Fibroblast of mammary gland (primary cell): ENCODE measurements at regions not wholly inside any gene's neighbourhood (a gene's known extent, or its start where the extent isn't known, plus 50 kb on each side); places are given as distances from the start of the nearest gene placed in this dataset.

Experiments
- DNase-seq: peaks from one replicate; pipeline ENCODE4 v3.0.0-alpha.2; 2010; ENCODE audit warnings: low read depth
- H3K4me3 ChIP-seq: 2 replicates; pipeline ENCODE4 v1.5.1; 2011; ENCODE audit warnings: low read depth, mild to moderate bottlenecking, low read length, moderate library complexity; ENCODE audit not compliant: control insufficient read depth
- TF ChIP-seq, protein P1 (sequence below): conservative IDR thresholded peaks from 2 replicates; pipeline ENCODE4 v1.5.1; 2011; ENCODE audit warnings: low read depth, low read length, inconsistent platforms; ENCODE audit not compliant: control insufficient read depth, insufficient read depth

DNA sequence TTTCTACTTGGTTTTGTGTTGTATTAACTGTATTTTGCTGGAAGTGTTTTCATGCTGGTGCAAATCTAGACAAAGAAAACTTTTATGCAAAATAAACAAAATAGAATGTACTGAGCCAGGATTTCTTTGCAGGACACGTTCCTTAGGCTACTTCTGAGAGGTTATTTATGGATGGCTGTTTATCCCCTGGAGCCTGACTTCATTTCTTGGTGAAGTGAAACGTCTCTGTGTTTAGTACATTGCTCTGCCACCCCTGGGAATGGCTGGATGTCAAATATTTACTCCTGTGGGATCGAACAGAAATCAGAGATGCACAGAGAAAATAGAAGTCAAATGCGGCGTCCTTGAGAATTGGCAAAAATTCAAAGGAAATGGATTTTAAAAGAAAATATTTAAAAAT is 327.1 kb upstream of the MPDZ start:
- TF ChIP-seq, protein P1, sequence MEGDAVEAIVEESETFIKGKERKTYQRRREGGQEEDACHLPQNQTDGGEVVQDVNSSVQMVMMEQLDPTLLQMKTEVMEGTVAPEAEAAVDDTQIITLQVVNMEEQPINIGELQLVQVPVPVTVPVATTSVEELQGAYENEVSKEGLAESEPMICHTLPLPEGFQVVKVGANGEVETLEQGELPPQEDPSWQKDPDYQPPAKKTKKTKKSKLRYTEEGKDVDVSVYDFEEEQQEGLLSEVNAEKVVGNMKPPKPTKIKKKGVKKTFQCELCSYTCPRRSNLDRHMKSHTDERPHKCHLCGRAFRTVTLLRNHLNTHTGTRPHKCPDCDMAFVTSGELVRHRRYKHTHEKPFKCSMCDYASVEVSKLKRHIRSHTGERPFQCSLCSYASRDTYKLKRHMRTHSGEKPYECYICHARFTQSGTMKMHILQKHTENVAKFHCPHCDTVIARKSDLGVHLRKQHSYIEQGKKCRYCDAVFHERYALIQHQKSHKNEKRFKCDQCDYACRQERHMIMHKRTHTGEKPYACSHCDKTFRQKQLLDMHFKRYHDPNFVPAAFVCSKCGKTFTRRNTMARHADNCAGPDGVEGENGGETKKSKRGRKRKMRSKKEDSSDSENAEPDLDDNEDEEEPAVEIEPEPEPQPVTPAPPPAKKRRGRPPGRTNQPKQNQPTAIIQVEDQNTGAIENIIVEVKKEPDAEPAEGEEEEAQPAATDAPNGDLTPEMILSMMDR: no peak
- no peak for DNase-seq
- H3K4me3 ChIP-seq: no peak overlapping the region

DNA sequence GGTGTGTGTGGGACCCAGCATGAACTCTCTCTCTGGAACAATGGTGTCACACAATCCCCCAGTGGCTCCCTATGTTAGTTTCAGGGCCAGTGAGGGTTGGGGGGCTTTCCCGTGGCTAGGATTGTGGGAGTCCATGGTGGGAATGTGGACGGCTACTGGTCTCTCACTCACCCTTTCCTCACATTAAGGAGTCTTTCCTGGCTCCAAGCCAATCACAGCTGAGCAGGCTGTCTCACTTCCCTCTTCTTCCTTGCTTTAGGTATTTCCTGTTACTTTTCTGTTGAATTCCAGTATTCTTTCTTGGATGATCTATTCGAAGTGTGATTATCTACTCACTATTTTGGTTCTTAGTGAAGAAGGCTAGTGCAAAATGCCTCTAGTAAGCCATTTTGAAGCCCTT is 324.4 kb upstream of the MPDZ start:
- TF ChIP-seq, protein P1: no peak
- H3K4me3 ChIP-seq: no peak overlapping the region
- no peak for DNase-seq

DNA sequence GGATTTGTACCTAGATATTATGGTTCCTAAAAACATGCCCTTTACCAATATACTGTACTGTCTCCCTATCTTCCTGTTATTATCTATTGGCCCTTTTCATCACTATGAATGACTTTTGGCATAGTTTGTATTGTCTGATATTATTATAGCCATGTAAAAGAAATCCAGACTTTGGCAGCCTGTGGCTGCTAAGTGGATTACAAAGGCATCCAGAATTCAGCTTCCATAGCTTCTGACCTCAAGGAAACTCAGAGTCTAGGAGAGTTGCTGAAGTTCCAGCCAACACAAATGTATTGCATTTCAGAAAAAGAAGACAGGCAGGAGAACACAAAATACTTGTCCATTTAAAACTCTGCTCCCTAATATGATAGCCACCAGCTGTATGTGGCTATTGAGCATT is 319.2 kb upstream of the MPDZ start:
- no peak overlapping the region for H3K4me3 ChIP-seq
- no peak for DNase-seq
- TF ChIP-seq, protein P1: no peak

DNA sequence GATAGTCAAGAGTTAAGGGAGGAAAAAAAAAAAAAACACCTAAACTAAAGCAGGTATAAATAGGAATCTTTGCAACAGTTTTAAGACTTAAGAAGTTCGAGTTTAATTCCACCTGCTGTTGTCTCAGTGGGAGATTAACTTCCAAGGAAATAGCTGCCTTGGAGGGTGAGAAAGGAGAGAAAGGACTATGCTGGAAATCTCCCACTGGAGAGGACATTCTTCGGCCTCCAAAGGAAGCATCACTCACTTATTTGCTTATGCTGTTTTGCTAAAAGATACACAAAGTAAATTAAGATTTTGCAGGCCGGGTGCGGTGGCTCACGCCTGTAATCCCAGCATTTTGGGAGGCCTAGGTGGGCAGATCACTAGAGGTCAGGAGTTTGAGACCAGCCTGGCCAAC is 317.9 kb upstream of the MPDZ start:
- H3K4me3 ChIP-seq: no peak overlapping the region
- TF ChIP-seq, protein P1: no peak
- DNase-seq: no peak

DNA sequence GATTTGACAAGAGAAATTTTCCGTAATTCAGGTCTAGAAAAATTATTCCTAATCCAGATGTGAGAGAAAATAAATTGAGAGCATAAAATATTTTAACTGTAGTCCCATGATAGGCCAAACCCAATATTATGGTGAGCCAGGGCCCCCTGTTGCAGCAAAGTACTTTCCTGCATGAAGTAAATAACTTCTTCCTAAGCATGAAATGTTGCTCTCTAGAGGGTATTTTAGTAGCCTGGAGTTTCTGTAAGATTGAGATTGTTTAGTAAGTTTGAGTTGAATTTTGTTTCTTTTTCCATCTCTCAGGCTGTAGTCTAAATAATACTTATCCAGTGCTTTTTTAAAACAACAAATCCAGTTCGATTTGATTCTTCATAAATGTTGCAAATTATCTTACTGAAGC is 317.5 kb upstream of the MPDZ start:
- no peak overlapping the region for H3K4me3 ChIP-seq
- DNase-seq: no peak

DNA sequence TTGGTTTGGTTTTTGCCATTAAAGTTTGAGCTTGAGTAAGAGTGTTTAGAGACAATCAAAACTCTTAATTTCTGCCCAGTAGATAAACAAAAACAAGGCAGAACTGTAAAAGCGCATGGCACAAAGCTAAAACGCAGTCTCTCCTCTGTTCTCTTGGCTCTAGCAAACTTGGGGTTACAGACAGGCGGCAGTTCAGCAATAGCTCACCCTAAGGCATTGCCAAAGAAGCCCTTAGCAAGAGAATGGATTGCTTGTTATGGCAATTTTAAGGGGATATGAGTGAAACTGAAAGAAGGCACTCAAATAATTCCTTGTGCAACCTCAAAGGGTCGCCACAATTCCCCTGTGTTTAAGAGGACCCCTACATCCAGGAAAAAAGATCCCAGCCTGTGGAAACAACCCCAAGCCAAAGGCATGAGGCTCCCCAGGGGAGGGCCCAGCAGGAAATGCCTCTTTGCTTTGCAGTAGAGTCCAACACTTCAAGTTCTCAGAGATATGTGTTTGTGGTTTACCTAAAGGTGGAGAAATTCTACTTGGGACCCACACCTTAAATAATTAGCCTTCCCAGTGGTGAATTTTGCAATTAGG is 317.0 kb upstream of the MPDZ start:
- TF ChIP-seq, protein P1: no peak
- DNase-seq: no peak
- H3K4me3 ChIP-seq: no peak overlapping the region

More for the DNA sequence above, 317.5 kb upstream of the MPDZ start:
- TF ChIP-seq, protein P1: no peak

DNA sequence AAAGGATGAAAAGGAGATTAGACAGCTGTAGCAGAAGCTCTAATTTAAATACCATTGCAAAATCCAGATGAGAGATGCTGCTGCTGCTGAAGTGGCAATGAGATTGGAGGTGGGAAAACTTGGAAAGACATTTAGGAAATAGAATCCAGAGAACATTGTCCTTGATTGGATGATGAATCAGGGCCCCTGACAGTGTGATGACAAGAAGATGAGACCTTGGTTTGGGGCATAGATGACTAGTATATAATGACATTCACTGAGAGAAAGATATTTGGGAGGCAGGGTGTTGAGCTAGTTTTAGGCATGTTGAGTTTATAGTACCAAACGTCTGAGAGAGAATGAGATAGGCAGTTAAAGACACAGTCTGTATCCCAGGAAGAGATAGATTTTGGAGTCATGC is 311.5 kb upstream of the MPDZ start:
- no peak for DNase-seq
- no peak overlapping the region for H3K4me3 ChIP-seq
- TF ChIP-seq, protein P1: no peak
